ENCODE measurements at regions not wholly inside any gene's neighbourhood (a gene's known extent, or its start where the extent isn't known, plus 50 kb on each side); places are given as distances from the start of the nearest gene placed in this dataset.
"Not testable (repeated sequence)": the region's sequence is repeated elsewhere in the genome, so short reads cannot be mapped to it uniquely, and the experiment has no call there.

DNA sequence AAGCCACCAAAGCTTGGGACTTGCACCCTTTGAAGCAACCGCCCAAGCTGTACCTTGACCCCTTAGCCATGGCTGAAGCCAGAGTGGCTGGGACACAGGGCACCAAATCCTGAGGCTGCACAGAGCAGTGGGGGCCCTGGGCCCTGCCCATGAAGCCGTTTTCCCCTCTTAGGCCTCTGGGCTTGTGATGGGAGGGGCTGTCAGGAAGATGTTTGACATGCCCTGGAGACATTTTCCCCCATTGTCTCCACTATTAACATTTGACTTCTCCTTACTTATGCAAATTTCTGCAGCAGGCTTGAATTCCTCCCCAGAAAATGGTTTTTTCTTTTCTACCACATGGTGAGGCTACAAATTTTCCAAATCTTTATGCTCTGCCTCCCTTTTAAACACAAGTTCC, 522.2 kb downstream of the EDEM1 start:
- Histone ChIP-seq H3K27ac (no peak overlapping the region), H3K36me3 (no peaks in the 10 kb centered on the region), H3K27me3 (replicated peaks; ENCODE audit: insufficient read depth) (no peaks in the 10 kb centered on the region), H3K9me3 (no peaks in the 10 kb centered on the region), H3K4me3 (no peak overlapping the region), H3K4me1 (ENCODE audit: control insufficient read depth in 1 of 2, low read depth in 2 of 2) (no peaks in the 10 kb centered on the region)
- ATAC-seq (ENCODE audit: insufficient number of reproducible peaks, low FRiP score, low read depth), result no peak
- TF ChIP-seq, protein P1, sequence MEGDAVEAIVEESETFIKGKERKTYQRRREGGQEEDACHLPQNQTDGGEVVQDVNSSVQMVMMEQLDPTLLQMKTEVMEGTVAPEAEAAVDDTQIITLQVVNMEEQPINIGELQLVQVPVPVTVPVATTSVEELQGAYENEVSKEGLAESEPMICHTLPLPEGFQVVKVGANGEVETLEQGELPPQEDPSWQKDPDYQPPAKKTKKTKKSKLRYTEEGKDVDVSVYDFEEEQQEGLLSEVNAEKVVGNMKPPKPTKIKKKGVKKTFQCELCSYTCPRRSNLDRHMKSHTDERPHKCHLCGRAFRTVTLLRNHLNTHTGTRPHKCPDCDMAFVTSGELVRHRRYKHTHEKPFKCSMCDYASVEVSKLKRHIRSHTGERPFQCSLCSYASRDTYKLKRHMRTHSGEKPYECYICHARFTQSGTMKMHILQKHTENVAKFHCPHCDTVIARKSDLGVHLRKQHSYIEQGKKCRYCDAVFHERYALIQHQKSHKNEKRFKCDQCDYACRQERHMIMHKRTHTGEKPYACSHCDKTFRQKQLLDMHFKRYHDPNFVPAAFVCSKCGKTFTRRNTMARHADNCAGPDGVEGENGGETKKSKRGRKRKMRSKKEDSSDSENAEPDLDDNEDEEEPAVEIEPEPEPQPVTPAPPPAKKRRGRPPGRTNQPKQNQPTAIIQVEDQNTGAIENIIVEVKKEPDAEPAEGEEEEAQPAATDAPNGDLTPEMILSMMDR (IDR thresholded peaks at IDR 0.05), result no peak
- no peak for DNase-seq (ENCODE audit: low spot score)

GRCh38 chr3:5710718-5711117, 523.2 kb downstream of the EDEM1 start:
- no peaks in the 10 kb centered on the region for H3K4me1 ChIP-seq (ENCODE audit: control insufficient read depth in 1 of 2, low read depth in 2 of 2)
- H3K27ac ChIP-seq, result no peak overlapping the region
- TF ChIP-seq, protein P1 (IDR thresholded peaks at IDR 0.05), result no peak
- no peak for ATAC-seq (ENCODE audit: insufficient number of reproducible peaks, low FRiP score, low read depth)
- no peaks in the 10 kb centered on the region for H3K9me3 ChIP-seq
- H3K4me3 ChIP-seq, result no peak overlapping the region
- no peaks in the 10 kb centered on the region for H3K27me3 ChIP-seq (replicated peaks; ENCODE audit: insufficient read depth)
- DNase-seq (ENCODE audit: low spot score), result no peak
- H3K36me3 ChIP-seq, result no peaks in the 10 kb centered on the region

- TF ChIP-seq, protein P1 (IDR thresholded peaks at IDR 0.05), result no peak
Measured at GRCh38 chr3:5717254-5717653, 529.7 kb downstream of the EDEM1 start.

DNA sequence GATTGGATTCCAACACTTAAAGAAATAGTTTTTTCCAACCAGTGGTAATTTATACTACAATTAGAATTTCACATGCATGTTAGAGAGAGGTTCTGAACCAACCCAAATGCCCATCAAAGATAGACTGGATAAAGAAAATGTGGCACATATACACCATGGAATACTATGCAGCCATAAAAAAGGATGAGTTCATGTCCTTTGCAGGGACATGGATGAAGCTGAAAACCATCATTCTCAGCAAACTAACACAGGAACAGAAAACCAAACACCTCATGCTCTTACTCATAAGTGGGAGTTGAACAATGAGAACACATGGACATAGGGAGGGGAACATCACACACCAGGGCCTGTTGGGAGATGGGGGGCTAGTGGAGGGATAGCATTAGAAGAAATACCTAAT, 532.2 kb downstream of the EDEM1 start:
- ATAC-seq (ENCODE audit: insufficient number of reproducible peaks, low FRiP score, low read depth); DNase-seq (ENCODE audit: low spot score); H3K27ac ChIP-seq; H3K4me1 ChIP-seq (ENCODE audit: control insufficient read depth in 1 of 2, low read depth in 2 of 2); H3K9me3 ChIP-seq; H3K4me3 ChIP-seq; H3K36me3 ChIP-seq; H3K27me3 ChIP-seq (replicated peaks; ENCODE audit: insufficient read depth): not testable (repeated sequence)

More at GRCh38 chr3:5717254-5717653, 529.7 kb downstream of the EDEM1 start:
- DNase-seq (ENCODE audit: low spot score), result no peak
- Histone ChIP-seq H3K27me3 (replicated peaks; ENCODE audit: insufficient read depth) (no peaks in the 10 kb centered on the region), H3K27ac (no peak overlapping the region), H3K4me1 (ENCODE audit: control insufficient read depth in 1 of 2, low read depth in 2 of 2) (no peaks in the 10 kb centered on the region), H3K4me3 (no peak overlapping the region), H3K9me3 (no peaks in the 10 kb centered on the region), H3K36me3 (no peaks in the 10 kb centered on the region)
- ATAC-seq (ENCODE audit: insufficient number of reproducible peaks, low FRiP score, low read depth), result no peak

DNA sequence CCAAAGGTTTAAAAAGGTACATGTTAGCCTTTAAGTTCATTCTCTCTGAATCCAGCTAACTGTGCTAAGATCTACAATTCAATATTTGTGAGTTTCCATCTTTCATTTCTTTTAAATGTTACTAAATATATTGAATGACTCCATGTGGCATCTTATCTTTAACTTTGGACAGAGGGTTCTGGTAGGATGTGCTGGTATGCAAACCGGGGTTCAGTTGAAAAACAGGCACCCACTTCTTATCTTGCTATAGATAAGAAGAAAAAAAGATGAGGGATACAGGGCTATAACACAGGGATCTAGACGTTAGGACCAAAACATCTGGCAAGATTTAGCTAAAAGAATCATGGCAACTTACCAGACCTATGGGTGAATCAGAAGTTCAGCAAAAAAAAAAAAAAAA, 538.3 kb downstream of the EDEM1 start:
- no peak overlapping the region for H3K4me3 ChIP-seq
- TF ChIP-seq, protein P1 (IDR thresholded peaks at IDR 0.05), result no peak
- DNase-seq (ENCODE audit: low spot score), result no peak
- no peak for ATAC-seq (ENCODE audit: insufficient number of reproducible peaks, low FRiP score, low read depth)
- no peaks in the 10 kb centered on the region for H3K4me1 ChIP-seq (ENCODE audit: control insufficient read depth in 1 of 2, low read depth in 2 of 2)
- no peak overlapping the region for H3K27ac ChIP-seq
- H3K9me3 ChIP-seq, result no peaks in the 10 kb centered on the region
- no peaks in the 10 kb centered on the region for H3K36me3 ChIP-seq
- H3K27me3 ChIP-seq (replicated peaks; ENCODE audit: insufficient read depth), result no peaks in the 10 kb centered on the region

DNA sequence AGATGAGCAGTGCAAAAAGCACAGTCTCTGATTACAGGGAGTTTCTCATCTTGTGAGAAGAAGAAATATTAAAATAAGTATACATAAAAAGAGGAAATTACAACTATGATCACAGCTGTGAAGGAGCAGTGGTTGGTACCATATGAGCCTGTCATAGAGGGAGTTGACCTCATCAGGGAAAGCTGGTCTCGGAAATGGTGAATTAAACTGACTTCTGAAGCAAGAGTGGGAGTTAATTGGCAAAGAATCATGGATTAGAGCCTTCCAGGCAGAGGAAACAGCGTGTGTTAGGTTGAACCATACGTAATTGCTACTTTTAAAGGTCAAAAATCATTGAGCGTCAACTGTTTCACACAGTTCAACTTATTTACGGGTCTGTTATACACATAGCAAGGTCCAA, 539.1 kb downstream of the EDEM1 start:
- no peak overlapping the region for H3K27ac ChIP-seq
- TF ChIP-seq, protein P1 (IDR thresholded peaks at IDR 0.05), result no peak
- DNase-seq (ENCODE audit: low spot score) (no peak), ATAC-seq (ENCODE audit: insufficient number of reproducible peaks, low FRiP score, low read depth) (no peak)
- H3K9me3 ChIP-seq, result no peaks in the 10 kb centered on the region
- H3K4me3 ChIP-seq, result no peak overlapping the region
- H3K36me3 ChIP-seq, result no peaks in the 10 kb centered on the region
- H3K27me3 ChIP-seq (replicated peaks; ENCODE audit: insufficient read depth), result no peaks in the 10 kb centered on the region
- no peaks in the 10 kb centered on the region for H3K4me1 ChIP-seq (ENCODE audit: control insufficient read depth in 1 of 2, low read depth in 2 of 2)
